WERI-Rb-1 (cell line): ENCODE measurements at regions not wholly inside any gene's neighbourhood (a gene's known extent, or its start where the extent isn't known, plus 50 kb on each side); places are given as distances from the start of the nearest gene placed in this dataset.

Source experiments
- DNase-seq: peaks from one replicate; pipeline ENCODE4 v3.0.0-alpha.2; 2020
- H3K27ac ChIP-seq: fragments of 250-450 bp; sonication (Bioruptor Pico); 2 replicates; pipeline ENCODE4 v1.5.1; 2020; ENCODE audit warnings: mild to moderate bottlenecking, moderate library complexity
- H3K27me3 ChIP-seq: fragments of 250-450 bp; sonication (Bioruptor Pico); 2 replicates; pipeline ENCODE4 v1.5.1; 2021; ENCODE audit warnings: mild to moderate bottlenecking, low read depth, moderate library complexity; ENCODE audit not compliant: insufficient read depth, severe bottlenecking
- H3K36me3 ChIP-seq: fragments of 250-450 bp; sonication (Bioruptor Pico); 2 replicates; pipeline ENCODE4 v1.5.1; 2020; ENCODE audit warnings: mild to moderate bottlenecking, moderate library complexity
- H3K4me3 ChIP-seq: 2 replicates; pipeline ENCODE4 v1.5.1; 2011; ENCODE audit warnings: low read depth, mild to moderate bottlenecking, control low read depth, low read length
- H3K9me3 ChIP-seq: fragments of 250-450 bp; sonication (Bioruptor Pico); 2 replicates; pipeline ENCODE4 v1.5.1; 2021; ENCODE audit warnings: mild to moderate bottlenecking, moderate library complexity; ENCODE audit not compliant: severe bottlenecking
- CTCF ChIP-seq: IDR thresholded peaks from 2 replicates; pipeline ENCODE4 v1.5.1; 2011; ENCODE audit warnings: low read depth, mild to moderate bottlenecking, control low read depth, inconsistent platforms, low read length

DNA sequence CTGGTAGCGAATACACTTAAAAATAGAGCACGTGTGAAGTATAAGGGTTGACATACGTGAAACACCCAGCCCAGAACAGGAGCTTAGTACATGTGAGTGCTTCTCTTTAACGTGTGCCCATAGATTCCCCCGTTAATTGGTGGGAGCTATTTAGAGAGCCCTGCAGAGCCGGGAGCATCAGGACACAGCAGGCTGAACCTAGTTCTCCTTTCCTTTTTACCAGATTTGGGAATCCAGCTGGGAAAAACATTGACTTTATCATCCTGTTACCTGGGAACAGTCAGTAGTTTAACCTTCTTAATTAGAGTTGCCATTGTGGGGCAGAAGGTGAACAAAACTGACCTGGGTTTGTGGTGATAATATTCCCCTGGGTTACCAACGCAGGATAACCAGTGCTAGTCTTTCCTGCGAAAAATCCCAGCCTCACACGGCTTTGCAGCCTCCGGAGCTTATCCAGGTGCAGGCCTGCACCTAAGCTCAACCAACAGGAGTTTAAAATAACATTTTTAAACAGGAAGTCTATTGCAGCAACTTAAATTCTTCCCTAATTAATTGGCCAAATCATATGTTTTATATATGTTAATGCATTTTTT is 78.1 kb upstream of the SPTBN1 start:
- Histone ChIP-seq H3K36me3 (no peaks in the 10 kb centered on the region), H3K27me3 (no peaks in the 10 kb centered on the region), H3K4me3 (no peak overlapping the region), H3K9me3 (no peaks in the 10 kb centered on the region), H3K27ac (no peak overlapping the region)
- no peak for DNase-seq
- TF ChIP-seq CTCF, result no peak

DNA sequence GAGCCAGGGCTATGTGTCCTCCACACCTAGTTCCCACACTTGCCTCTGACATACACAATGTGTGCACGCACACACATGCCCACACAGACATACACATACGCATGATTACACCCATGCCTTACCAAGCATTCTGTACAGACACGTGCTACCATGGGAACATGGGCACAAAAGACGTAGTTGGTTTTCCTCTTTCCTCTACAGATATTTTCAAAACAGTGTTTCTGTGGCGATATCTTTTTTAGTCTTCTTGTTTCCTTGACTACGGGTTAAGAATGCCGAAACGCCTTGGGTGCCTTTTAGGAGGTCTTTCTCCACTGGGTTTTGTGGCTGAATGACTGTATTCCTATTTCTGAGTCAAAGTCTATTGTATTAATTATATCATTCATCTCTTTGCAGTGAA is 75.5 kb upstream of the SPTBN1 start:
- DNase-seq, result no peak
- H3K36me3 ChIP-seq, result no peaks in the 10 kb centered on the region
- H3K4me3 ChIP-seq, result no peak overlapping the region
- TF ChIP-seq CTCF, result no peak
- no peak overlapping the region for H3K27ac ChIP-seq
- no peaks in the 10 kb centered on the region for H3K9me3 ChIP-seq
- no peaks in the 10 kb centered on the region for H3K27me3 ChIP-seq

DNA sequence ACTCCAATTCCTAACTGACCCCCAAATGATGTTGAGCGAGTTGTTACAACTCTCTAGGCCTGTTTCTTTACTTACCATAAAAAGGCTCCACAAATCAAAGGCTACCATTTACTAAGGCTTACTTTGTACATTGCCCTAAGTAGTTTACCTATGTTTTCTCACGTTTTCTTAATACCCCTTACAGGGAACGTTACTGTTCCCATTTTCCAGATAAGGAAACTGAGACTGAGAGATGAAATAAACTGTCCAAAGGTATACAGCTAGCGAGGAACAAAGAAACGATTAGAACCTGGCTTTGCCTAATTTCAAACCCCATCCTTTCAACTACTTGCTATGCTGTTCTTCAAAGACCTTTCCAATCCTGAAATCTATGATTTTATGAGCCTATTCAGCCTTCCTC is 74.8 kb upstream of the SPTBN1 start:
- H3K27me3 ChIP-seq, result no peaks in the 10 kb centered on the region
- DNase-seq, result no peak
- H3K9me3 ChIP-seq, result no peaks in the 10 kb centered on the region
- H3K36me3 ChIP-seq, result no peaks in the 10 kb centered on the region
- H3K4me3 ChIP-seq, result no peak overlapping the region
- TF ChIP-seq CTCF, result no peak
- no peak overlapping the region for H3K27ac ChIP-seq

DNA sequence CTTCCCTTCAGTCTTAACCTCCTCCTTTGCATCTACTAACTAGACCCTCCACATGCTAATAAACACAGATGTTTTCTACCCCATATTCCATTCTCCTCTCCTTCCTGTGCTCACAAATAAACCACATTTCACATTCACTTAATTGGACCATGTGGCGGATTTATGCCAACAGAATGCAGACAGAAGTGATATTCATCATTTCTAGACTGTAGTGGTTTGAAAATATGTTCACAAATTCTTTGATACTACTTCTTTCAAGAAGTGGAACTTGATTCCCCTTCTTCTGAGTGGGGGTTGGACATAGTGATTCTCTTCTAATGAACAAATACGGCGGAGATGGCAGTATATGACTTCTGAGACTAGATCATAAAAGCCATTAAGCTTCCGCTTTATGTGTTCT is 73.5 kb upstream of the SPTBN1 start:
- no peak for DNase-seq
- H3K36me3 ChIP-seq, result no peaks in the 10 kb centered on the region
- H3K27me3 ChIP-seq, result no peaks in the 10 kb centered on the region
- no peak for TF ChIP-seq CTCF
- H3K27ac ChIP-seq, result no peak overlapping the region
- H3K4me3 ChIP-seq, result no peak overlapping the region
- H3K9me3 ChIP-seq, result no peaks in the 10 kb centered on the region

DNA sequence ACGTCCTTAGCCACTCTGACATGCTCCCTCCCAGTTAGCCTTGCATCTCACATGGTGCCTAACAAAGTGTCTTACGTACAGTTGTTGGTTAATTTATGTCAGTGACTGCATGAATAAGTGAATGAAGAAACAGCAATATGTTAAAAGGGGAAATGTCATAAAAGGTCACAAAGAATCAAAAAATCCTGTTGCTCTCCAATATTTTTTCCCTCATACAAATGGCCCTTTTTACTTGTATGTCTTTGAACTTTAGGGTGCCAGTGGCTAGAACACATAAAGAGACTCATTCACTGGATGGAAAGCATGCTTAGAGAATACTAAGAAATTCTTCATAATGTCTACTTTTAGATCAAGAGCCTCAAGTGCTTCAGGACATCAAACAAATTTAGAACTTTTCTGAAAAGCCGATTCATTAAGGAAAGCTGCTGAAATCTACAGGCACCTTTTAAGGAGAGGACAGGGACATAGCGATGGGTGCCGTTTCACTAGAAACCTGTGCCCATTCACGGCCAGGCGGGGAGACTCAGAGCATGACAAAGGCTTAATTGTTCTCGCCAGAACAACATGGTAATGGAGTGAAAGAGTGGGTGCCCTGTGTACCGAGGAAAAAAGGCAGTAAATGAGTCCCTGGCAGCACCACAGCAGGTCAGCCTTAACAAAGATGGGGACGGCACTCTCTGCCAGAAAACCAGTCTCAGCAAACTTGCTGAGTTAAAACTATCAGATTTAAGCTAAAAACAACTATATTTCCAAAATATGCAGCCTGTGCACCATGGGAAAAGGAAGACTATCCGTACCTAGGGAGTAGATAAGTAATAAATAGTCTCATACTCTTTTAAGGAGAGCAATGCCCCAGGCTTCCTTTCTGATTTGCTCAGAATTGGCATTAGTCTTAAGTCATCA is 71.6 kb upstream of the SPTBN1 start:
- no peak for DNase-seq
- no peak for TF ChIP-seq CTCF
- no peak overlapping the region for H3K27ac ChIP-seq

GRCh38 chr2:54385271-54385670 is 70.9 kb upstream of the SPTBN1 start:
- H3K36me3 ChIP-seq, result no peaks in the 10 kb centered on the region
- DNase-seq, result no peak
- H3K27ac ChIP-seq, result no peak overlapping the region
- no peak for TF ChIP-seq CTCF
- H3K9me3 ChIP-seq, result no peaks in the 10 kb centered on the region
- no peak overlapping the region for H3K4me3 ChIP-seq
- H3K27me3 ChIP-seq, result no peaks in the 10 kb centered on the region

More for the DNA sequence above, 71.6 kb upstream of the SPTBN1 start:
- Histone ChIP-seq H3K9me3 (no peaks in the 10 kb centered on the region), H3K36me3 (no peaks in the 10 kb centered on the region), H3K4me3 (no peak overlapping the region), H3K27me3 (no peaks in the 10 kb centered on the region)
